Liver (tissue), 8 donors: ENCODE measurements at regions not wholly inside any gene's neighbourhood (a gene's known extent, or its start where the extent isn't known, plus 50 kb on each side); places are given as distances from the start of the nearest gene placed in this dataset.

ENCODE experiments used
- DNase-seq: peaks from one replicate; pipeline ENCODE4 v3.0.0-alpha.2; 2017; ENCODE audit warnings: low spot score
- H3K27ac ChIP-seq, 2 donors: one replicate each; pipeline ENCODE4 v1.7.0; 2013; ENCODE audit warnings: inconsistent platforms in 2 of 2, low read length in 2 of 2, control low read depth in 1 of 2, low read depth in 1 of 2, mild to moderate bottlenecking in 1 of 2
- H3K27me3 ChIP-seq, 4 donors: one replicate each; pipeline versions ENCODE4 v1.6.1 to v1.7.0; 2013; ENCODE audit warnings: low read length in 3 of 4, inconsistent platforms in 1 of 4, mild to moderate bottlenecking in 1 of 4, moderate library complexity in 1 of 4; ENCODE audit not compliant: control insufficient read depth in 4 of 4, insufficient read depth in 4 of 4
- H3K36me3 ChIP-seq, 4 donors: one replicate each; pipeline versions ENCODE4 v1.6.1 to v1.7.0; 2013; ENCODE audit warnings: low read length in 3 of 4, mild to moderate bottlenecking in 3 of 4, low read depth in 1 of 4, moderate library complexity in 1 of 4; ENCODE audit not compliant: control insufficient read depth in 4 of 4, insufficient read depth in 3 of 4
- H3K4me1 ChIP-seq, 4 donors: one replicate each; pipeline versions ENCODE4 v1.6.1 to v1.7.0; 2013; ENCODE audit warnings: low read length in 3 of 4, mild to moderate bottlenecking in 3 of 4, moderate library complexity in 1 of 4; ENCODE audit not compliant: control insufficient read depth in 4 of 4, insufficient read depth in 4 of 4
- H3K4me3 ChIP-seq, 3 donors: one replicate each; pipeline versions ENCODE4 v1.6.1 to v1.7.0; 2013; ENCODE audit warnings: low read length in 3 of 3, control low read depth in 1 of 3, low read depth in 1 of 3, mild to moderate bottlenecking in 1 of 3
- H3K9ac ChIP-seq, 2 donors: one replicate each; pipeline ENCODE4 v1.7.0; 2013; ENCODE audit warnings: low read length in 2 of 2, mild to moderate bottlenecking in 2 of 2, moderate library complexity in 2 of 2, control low read depth in 1 of 2, low read depth in 1 of 2
- H3K9me3 ChIP-seq, 4 donors: one replicate each; pipeline versions ENCODE4 v1.6.1 to v1.7.0; 2013; ENCODE audit warnings: low read length in 3 of 4; ENCODE audit not compliant: control insufficient read depth in 4 of 4
- EGR1 ChIP-seq, 2 donors: IDR thresholded peaks; 2 replicates each; pipeline ENCODE4 v1.6.1; 2016 to 2018; ENCODE audit warnings: antibody characterized with exemption in 2 of 2, low read depth in 2 of 2
- FOXA1 ChIP-seq: IDR thresholded peaks from 2 replicates; pipeline ENCODE4 v1.6.1; 2016; ENCODE audit warnings: antibody characterized with exemption
- GABPA ChIP-seq, 2 donors: IDR thresholded peaks in 1 of 2; conservative IDR thresholded peaks in 1 of 2; 2 replicates each; pipeline ENCODE4 v1.6.1; 2016; ENCODE audit warnings: antibody characterized with exemption in 2 of 2, mild to moderate bottlenecking in 1 of 2, moderate library complexity in 1 of 2
- HNF4A ChIP-seq, 2 donors: conservative IDR thresholded peaks; 2 replicates each; pipeline ENCODE4 v1.6.1; 2016; ENCODE audit warnings: antibody characterized with exemption in 2 of 2, mild to moderate bottlenecking in 2 of 2
- HNF4G ChIP-seq: IDR thresholded peaks from 2 replicates; pipeline ENCODE4 v1.6.1; 2016; ENCODE audit warnings: antibody characterized with exemption
- JUND ChIP-seq, 2 donors: IDR thresholded peaks; 2 replicates each; pipeline ENCODE4 v1.6.1; 2016; ENCODE audit warnings: antibody characterized with exemption in 2 of 2
- NR2F2 ChIP-seq: IDR thresholded peaks from 2 replicates; pipeline ENCODE4 v1.6.1; 2016; ENCODE audit warnings: antibody characterized with exemption
- RAD21 ChIP-seq, 2 donors: IDR thresholded peaks; 2 replicates each; pipeline ENCODE4 v1.6.1; 2016; ENCODE audit warnings: antibody characterized with exemption in 2 of 2, mild to moderate bottlenecking in 2 of 2
- RXRA ChIP-seq, 2 donors: IDR thresholded peaks; 2 replicates each; pipeline ENCODE4 v1.6.1; 2017 to 2018; ENCODE audit warnings: antibody characterized with exemption in 2 of 2, mild to moderate bottlenecking in 1 of 2
- SP1 ChIP-seq: IDR thresholded peaks from 2 replicates; pipeline ENCODE4 v1.6.1; 2018; ENCODE audit warnings: antibody characterized with exemption, mild to moderate bottlenecking
- TAF1 ChIP-seq: conservative IDR thresholded peaks from 2 replicates; pipeline ENCODE4 v1.6.1; 2016; ENCODE audit warnings: antibody characterized with exemption, mild to moderate bottlenecking
- YY1 ChIP-seq: IDR thresholded peaks from 2 replicates; pipeline ENCODE4 v1.6.1; 2016; ENCODE audit warnings: antibody characterized with exemption, mild to moderate bottlenecking
- WGBS: extraction: QIAGEN DNeasy Blood & Tissue Kit; methylation state at CpG from one replicate; pipeline ENCODE4 v1.1.7; 2013; 5-methylcytosine and 5-hydroxymethylcytosine counted together
- TF ChIP-seq, protein P1 (sequence below): IDR thresholded peaks from 2 replicates; pipeline ENCODE4 v1.6.1; 2016; ENCODE audit warnings: antibody characterized with exemption
- TF ChIP-seq, protein P2 (sequence below): IDR thresholded peaks from 2 replicates; pipeline ENCODE4 v1.6.1; 2016; ENCODE audit warnings: antibody characterized with exemption
- TF ChIP-seq, protein P3 (sequence below): IDR thresholded peaks from 2 replicates; pipeline ENCODE4 v1.6.1; 2016; ENCODE audit warnings: antibody characterized with exemption, mild to moderate bottlenecking
- TF ChIP-seq, protein P4 (sequence below): fragments of 150-350 bp; IDR thresholded peaks from 2 replicates; pipeline ENCODE4 v1.5.1; 2017; ENCODE audit warnings: improper control_type of control experiment, low read depth, low read length; ENCODE audit not compliant: missing input control
- TF ChIP-seq, protein P5 (sequence below): IDR thresholded peaks from 2 replicates; pipeline ENCODE4 v1.6.1; 2016; ENCODE audit warnings: antibody characterized with exemption
- donor health status: healthy.
- donor health status: healthy.
- donor health status: healthy.
- donor health status: healthy.
- donor health status: healthy.

DNA sequence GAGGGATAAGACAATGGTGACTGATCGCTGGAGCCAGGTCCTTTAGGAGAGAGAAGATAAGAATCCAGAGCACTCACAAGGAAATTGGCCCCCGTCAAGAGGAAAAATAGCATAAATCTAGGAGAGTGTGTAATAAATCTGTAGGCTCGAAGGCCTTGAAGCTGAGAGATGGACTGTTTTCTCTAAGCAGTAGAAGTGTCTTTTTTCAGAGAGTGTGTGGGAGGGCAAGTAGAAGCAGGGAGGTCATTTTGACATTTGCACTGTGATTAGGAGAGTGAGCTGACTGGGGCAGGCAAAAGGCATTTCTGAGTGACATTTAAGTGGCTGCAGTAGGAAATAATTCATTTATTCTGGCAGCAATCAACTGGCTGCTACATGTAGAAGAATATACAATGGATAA is 78.0 kb upstream of the DDHD1 start (continued):
- TF ChIP-seq, protein P1, sequence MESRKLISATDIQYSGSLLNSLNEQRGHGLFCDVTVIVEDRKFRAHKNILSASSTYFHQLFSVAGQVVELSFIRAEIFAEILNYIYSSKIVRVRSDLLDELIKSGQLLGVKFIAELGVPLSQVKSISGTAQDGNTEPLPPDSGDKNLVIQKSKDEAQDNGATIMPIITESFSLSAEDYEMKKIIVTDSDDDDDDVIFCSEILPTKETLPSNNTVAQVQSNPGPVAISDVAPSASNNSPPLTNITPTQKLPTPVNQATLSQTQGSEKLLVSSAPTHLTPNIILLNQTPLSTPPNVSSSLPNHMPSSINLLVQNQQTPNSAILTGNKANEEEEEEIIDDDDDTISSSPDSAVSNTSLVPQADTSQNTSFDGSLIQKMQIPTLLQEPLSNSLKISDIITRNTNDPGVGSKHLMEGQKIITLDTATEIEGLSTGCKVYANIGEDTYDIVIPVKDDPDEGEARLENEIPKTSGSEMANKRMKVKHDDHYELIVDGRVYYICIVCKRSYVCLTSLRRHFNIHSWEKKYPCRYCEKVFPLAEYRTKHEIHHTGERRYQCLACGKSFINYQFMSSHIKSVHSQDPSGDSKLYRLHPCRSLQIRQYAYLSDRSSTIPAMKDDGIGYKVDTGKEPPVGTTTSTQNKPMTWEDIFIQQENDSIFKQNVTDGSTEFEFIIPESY, result no peak
- no peak for TF ChIP-seq SP1
- TF ChIP-seq TAF1, result no peak
- no peak for TF ChIP-seq JUND (IDR thresholded peaks at IDR 0.05)
- TF ChIP-seq NR2F2, result no peak
- no peak for TF ChIP-seq GABPA (IDR thresholded peaks at IDR 0.05 in 1 of 2, conservative IDR thresholded peaks at IDR 0.05 in 1 of 2)
- TF ChIP-seq RAD21 (IDR thresholded peaks at IDR 0.05), result no peak
- no peak for TF ChIP-seq EGR1 (IDR thresholded peaks at IDR 0.05; ENCODE audit: low read depth in 2 of 2)
- no peak for TF ChIP-seq RXRA (IDR thresholded peaks at IDR 0.05)
- TF ChIP-seq, protein P2, sequence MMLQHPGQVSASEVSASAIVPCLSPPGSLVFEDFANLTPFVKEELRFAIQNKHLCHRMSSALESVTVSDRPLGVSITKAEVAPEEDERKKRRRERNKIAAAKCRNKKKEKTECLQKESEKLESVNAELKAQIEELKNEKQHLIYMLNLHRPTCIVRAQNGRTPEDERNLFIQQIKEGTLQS, result no peak

DNA sequence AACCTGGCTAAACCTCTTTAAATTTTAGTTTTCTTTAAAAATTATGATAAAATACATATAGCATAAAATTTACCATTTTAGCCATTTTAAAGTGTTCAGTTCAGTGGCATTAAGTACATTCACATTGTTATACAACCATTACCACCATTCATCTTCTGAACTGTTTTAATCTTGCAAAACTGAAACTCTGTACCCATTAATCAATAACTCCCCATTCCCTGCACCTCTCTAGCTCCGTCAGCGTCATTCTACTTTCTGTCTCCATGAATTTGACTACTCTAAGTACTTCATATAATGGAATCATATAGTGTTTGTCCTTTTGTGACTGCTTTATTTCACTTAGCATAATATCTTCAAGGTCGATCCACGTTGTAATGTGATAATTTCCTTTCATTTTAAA is 75.8 kb upstream of the DDHD1 start:
- Histone ChIP-seq H3K27me3 (no peaks in the 10 kb centered on the region), H3K4me3 (no peak overlapping the region), H3K9me3 (no peaks in the 10 kb centered on the region), H3K36me3 (no peaks in the 10 kb centered on the region), H3K9ac (no peak overlapping the region), H3K4me1 (no peaks in the 10 kb centered on the region), H3K27ac (no peak overlapping the region)
- WGBS, result 44% methylated on average over 4 of the region's 4 CpGs
- DNase-seq, result no peak
- TF ChIP-seq YY1 (no peak), HNF4A (conservative IDR thresholded peaks at IDR 0.05) (peak in 1 of 2 donors; percentile 8), RXRA (IDR thresholded peaks at IDR 0.05) (peak in 1 of 2 donors; percentile 15), SP1 (no peak)

DNA sequence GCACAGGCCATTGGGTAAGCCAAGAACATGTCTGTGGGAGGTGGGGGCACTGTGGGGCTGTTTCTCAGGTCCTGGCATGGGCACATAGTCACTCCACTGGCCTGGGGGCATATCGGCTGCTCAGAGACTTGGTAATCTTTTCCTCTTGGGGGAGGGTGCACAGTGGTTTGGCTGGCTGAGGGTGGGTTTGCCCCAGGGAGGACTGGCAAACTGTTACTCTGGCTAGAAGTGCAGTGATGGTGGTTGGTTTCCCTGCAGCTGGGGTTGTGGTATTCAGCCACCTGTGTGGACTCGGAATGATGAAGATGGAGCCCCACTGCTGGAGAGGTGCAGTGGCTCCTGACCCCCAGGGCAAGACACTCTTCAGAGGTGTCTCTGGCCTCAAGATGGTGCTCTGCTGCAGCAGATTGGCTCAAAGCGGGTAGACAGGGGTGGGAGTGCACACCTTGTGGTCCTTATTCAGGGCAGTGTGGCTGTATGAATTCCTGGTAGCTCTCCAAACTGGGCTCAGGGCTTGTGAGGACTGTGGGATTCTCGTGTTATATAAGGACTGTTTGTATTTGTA is 74.1 kb upstream of the DDHD1 start:
- DNase-seq, result no peak
- Histone ChIP-seq H3K9ac (no peak overlapping the region), H3K36me3 (no peaks in the 10 kb centered on the region), H3K27me3 (no peaks in the 10 kb centered on the region), H3K4me3 (no peak overlapping the region), H3K27ac (no peak overlapping the region), H3K4me1 (no peaks in the 10 kb centered on the region), H3K9me3 (no peaks in the 10 kb centered on the region)
- 94% methylated on average over 4 of the region's 4 CpGs for WGBS
- TF ChIP-seq EGR1 (IDR thresholded peaks at IDR 0.05; ENCODE audit: low read depth in 2 of 2) (no peak), JUND (IDR thresholded peaks at IDR 0.05) (no peak), NR2F2 (no peak), YY1 (no peak), GABPA (IDR thresholded peaks at IDR 0.05 in 1 of 2, conservative IDR thresholded peaks at IDR 0.05 in 1 of 2) (no peak), SP1 (no peak), TAF1 (no peak), RAD21 (IDR thresholded peaks at IDR 0.05) (no peak), HNF4G (no peak), FOXA1 (no peak), HNF4A (conservative IDR thresholded peaks at IDR 0.05) (no peak)
- TF ChIP-seq, protein P3, sequence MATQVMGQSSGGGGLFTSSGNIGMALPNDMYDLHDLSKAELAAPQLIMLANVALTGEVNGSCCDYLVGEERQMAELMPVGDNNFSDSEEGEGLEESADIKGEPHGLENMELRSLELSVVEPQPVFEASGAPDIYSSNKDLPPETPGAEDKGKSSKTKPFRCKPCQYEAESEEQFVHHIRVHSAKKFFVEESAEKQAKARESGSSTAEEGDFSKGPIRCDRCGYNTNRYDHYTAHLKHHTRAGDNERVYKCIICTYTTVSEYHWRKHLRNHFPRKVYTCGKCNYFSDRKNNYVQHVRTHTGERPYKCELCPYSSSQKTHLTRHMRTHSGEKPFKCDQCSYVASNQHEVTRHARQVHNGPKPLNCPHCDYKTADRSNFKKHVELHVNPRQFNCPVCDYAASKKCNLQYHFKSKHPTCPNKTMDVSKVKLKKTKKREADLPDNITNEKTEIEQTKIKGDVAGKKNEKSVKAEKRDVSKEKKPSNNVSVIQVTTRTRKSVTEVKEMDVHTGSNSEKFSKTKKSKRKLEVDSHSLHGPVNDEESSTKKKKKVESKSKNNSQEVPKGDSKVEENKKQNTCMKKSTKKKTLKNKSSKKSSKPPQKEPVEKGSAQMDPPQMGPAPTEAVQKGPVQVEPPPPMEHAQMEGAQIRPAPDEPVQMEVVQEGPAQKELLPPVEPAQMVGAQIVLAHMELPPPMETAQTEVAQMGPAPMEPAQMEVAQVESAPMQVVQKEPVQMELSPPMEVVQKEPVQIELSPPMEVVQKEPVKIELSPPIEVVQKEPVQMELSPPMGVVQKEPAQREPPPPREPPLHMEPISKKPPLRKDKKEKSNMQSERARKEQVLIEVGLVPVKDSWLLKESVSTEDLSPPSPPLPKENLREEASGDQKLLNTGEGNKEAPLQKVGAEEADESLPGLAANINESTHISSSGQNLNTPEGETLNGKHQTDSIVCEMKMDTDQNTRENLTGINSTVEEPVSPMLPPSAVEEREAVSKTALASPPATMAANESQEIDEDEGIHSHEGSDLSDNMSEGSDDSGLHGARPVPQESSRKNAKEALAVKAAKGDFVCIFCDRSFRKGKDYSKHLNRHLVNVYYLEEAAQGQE, result no peak
- TF ChIP-seq, protein P4, sequence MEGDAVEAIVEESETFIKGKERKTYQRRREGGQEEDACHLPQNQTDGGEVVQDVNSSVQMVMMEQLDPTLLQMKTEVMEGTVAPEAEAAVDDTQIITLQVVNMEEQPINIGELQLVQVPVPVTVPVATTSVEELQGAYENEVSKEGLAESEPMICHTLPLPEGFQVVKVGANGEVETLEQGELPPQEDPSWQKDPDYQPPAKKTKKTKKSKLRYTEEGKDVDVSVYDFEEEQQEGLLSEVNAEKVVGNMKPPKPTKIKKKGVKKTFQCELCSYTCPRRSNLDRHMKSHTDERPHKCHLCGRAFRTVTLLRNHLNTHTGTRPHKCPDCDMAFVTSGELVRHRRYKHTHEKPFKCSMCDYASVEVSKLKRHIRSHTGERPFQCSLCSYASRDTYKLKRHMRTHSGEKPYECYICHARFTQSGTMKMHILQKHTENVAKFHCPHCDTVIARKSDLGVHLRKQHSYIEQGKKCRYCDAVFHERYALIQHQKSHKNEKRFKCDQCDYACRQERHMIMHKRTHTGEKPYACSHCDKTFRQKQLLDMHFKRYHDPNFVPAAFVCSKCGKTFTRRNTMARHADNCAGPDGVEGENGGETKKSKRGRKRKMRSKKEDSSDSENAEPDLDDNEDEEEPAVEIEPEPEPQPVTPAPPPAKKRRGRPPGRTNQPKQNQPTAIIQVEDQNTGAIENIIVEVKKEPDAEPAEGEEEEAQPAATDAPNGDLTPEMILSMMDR, result no peak
- TF ChIP-seq, protein P1, result no peak
- TF ChIP-seq, protein P5, sequence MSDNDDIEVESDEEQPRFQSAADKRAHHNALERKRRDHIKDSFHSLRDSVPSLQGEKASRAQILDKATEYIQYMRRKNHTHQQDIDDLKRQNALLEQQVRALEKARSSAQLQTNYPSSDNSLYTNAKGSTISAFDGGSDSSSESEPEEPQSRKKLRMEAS, result no peak
- TF ChIP-seq, protein P2, result no peak
